DMS153 treated with DMSO at 0.1 percent for 48 hours (cell line): ENCODE measurements at regions not wholly inside any gene's neighbourhood (a gene's known extent, or its start where the extent isn't known, plus 50 kb on each side); places are given as distances from the start of the nearest gene placed in this dataset.

ENCODE experiments used
- DNase-seq: peaks from one replicate; lab custom pipeline; 2025; ENCODE audit not compliant: unreplicated experiment; lab: John Stamatoyannopoulos, UW

GRCh38 chr13:33372251-33372919 is 86.8 kb upstream of the STARD13 start:
- no peak for DNase-seq

GRCh38 chr13:33373624-33374023 is 88.1 kb upstream of the STARD13 start:
- no peak for DNase-seq

GRCh38 chr13:33375421-33375820 is 89.9 kb upstream of the STARD13 start:
- DNase-seq, result no peak

GRCh38 chr13:33376212-33376611 is 90.7 kb upstream of the STARD13 start:
- no peak for DNase-seq

- no peak for DNase-seq
Measured at GRCh38 chr13:33377411-33377810, 91.9 kb upstream of the STARD13 start.

- DNase-seq, result no peak
Measured at GRCh38 chr13:33377825-33378224, 92.3 kb upstream of the STARD13 start.

- DNase-seq, result no peak
Measured at GRCh38 chr13:33379608-33380007, 94.1 kb upstream of the STARD13 start.

- DNase-seq, result no peak
Measured at GRCh38 chr13:33380487-33381079, 95.0 kb upstream of the STARD13 start.

- DNase-seq, result no peak
Measured at GRCh38 chr13:33381180-33381579, 95.6 kb upstream of the STARD13 start.

GRCh38 chr13:33381906-33382305 is 96.4 kb upstream of the STARD13 start:
- no peak for DNase-seq

GRCh38 chr13:33383724-33384577 is 98.4 kb upstream of the STARD13 start:
- no peak for DNase-seq

- no peak for DNase-seq
Measured at GRCh38 chr13:33388286-33388998, 102.9 kb upstream of the STARD13 start.

- no peak for DNase-seq
Measured at GRCh38 chr13:33392794-33393405, 107.3 kb upstream of the STARD13 start.

GRCh38 chr13:33394294-33394932 is 108.9 kb upstream of the STARD13 start:
- DNase-seq, result no peak

GRCh38 chr13:33401238-33401637 is 115.7 kb upstream of the STARD13 start:
- no peak for DNase-seq

- no peak for DNase-seq
Measured at GRCh38 chr13:33402975-33403374, 117.4 kb upstream of the STARD13 start.

GRCh38 chr13:33403807-33404362 is 118.3 kb upstream of the STARD13 start:
- DNase-seq, result no peak

GRCh38 chr13:33405371-33405770 is 119.8 kb upstream of the STARD13 start:
- DNase-seq, result no peak

GRCh38 chr13:33409673-33410510 is 124.3 kb upstream of the STARD13 start:
- DNase-seq, result no peak
